Testis (tissue), 2 donors: ENCODE measurements at regions not wholly inside any gene's neighbourhood (a gene's known extent, or its start where the extent isn't known, plus 50 kb on each side); places are given as distances from the start of the nearest gene placed in this dataset.

Experiments
- POLR2A ChIP-seq: fragments of 450-650 bp; IDR thresholded peaks from one replicate; pipeline ENCODE4 v1.6.1; 2017; ENCODE audit warnings: antibody characterized with exemption, mild to moderate bottlenecking, moderate library complexity
- TF ChIP-seq, protein P1 (sequence below), 3 experiments: fragments of 450-650 bp in 2 of 3; fragments of 200-600 bp in 1 of 3; sonication (generic) in 1 of 3; IDR thresholded peaks; one replicate each; pipeline ENCODE4 v1.5.1; 2016 to 2019; ENCODE audit warnings: antibody characterized with exemption in 3 of 3, mild to moderate bottlenecking in 2 of 3, moderate library complexity in 1 of 3

DNA sequence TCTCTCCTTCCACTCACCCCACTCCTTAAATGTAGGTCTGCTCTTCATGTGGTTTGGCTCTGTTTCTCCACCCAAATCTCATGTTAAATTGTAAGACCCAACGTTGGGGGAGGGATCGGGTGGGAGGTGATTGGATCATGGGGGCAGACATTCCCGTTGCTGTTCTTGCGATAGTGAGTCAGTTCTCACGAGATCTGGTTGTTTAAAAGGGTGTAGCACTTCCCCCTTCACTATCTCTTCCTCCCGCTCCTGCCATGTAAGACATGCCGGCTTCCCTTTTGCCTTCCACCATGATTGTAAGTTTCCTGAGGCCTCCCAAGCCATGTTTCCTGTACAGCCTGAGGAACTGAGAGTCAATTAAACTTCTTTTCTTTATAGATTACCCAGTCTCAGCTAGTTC lies 1044.5 kb upstream of the POU3F3 start:
- TF ChIP-seq, protein P1, sequence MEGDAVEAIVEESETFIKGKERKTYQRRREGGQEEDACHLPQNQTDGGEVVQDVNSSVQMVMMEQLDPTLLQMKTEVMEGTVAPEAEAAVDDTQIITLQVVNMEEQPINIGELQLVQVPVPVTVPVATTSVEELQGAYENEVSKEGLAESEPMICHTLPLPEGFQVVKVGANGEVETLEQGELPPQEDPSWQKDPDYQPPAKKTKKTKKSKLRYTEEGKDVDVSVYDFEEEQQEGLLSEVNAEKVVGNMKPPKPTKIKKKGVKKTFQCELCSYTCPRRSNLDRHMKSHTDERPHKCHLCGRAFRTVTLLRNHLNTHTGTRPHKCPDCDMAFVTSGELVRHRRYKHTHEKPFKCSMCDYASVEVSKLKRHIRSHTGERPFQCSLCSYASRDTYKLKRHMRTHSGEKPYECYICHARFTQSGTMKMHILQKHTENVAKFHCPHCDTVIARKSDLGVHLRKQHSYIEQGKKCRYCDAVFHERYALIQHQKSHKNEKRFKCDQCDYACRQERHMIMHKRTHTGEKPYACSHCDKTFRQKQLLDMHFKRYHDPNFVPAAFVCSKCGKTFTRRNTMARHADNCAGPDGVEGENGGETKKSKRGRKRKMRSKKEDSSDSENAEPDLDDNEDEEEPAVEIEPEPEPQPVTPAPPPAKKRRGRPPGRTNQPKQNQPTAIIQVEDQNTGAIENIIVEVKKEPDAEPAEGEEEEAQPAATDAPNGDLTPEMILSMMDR (IDR thresholded peaks at IDR 0.05), result no peak
- TF ChIP-seq POLR2A, result no peak
